Psoas muscle (tissue), 7 donors: ENCODE measurements at regions not wholly inside any gene's neighbourhood (a gene's known extent, or its start where the extent isn't known, plus 50 kb on each side); places are given as distances from the start of the nearest gene placed in this dataset.

Experiments used
- ATAC-seq, 4 donors: fragments of 200-7000 bp; cut with Tn5 transposase; one replicate each; pipeline ENCODE4 v1.9.1; 2020; ENCODE audit warnings: moderate library complexity in 3 of 4, mild to moderate bottlenecking in 2 of 4
- DNase-seq, 2 donors: peaks; one replicate each; pipeline ENCODE4 v3.0.0-alpha.2; 2020
- H3K27ac ChIP-seq: fragments of 200-600 bp; one replicate; pipeline ENCODE4 v1.8.0; 2022
- H3K27me3 ChIP-seq, 3 donors: fragments of 200-600 bp in 1 of 3; one replicate each; pipeline versions ENCODE4 v1.6.1 to v1.8.0; 2013 to 2022; ENCODE audit warnings: low read length in 2 of 3, mild to moderate bottlenecking in 2 of 3, moderate library complexity in 1 of 3; ENCODE audit not compliant: insufficient read depth in 3 of 3
- H3K36me3 ChIP-seq, 2 donors: fragments of 200-600 bp in 1 of 2; one replicate each; pipeline versions ENCODE4 v1.6.1 to v1.8.0; 2013 to 2022; ENCODE audit warnings: low read depth in 1 of 2, mild to moderate bottlenecking in 1 of 2, moderate library complexity in 1 of 2; ENCODE audit not compliant: insufficient read depth in 1 of 2
- H3K4me1 ChIP-seq: fragments of 200-600 bp; one replicate; pipeline ENCODE4 v1.8.0; 2022
- H3K4me3 ChIP-seq: fragments of 200-600 bp; one replicate; pipeline ENCODE4 v1.8.0; 2022; ENCODE audit warnings: mild to moderate bottlenecking
- H3K9me3 ChIP-seq: fragments of 200-600 bp; one replicate; pipeline ENCODE4 v1.8.0; 2022
- CTCF ChIP-seq: fragments of 200-600 bp; IDR thresholded peaks from one replicate; pipeline ENCODE4 v1.8.0; 2022; ENCODE audit warnings: antibody characterized with exemption
- WGBS, 3 donors: extraction: QIAGEN DNeasy Blood & Tissue Kit; methylation state at CpG; one replicate each; pipeline versions ENCODE4 v1.1.6 to v1.1.7; 2013; 5-methylcytosine and 5-hydroxymethylcytosine counted together
- intact Hi-C, 2 donors: fragments of 100-400 bp; cut with DNase I; formaldehyde crosslinking; loops; one replicate each; pipeline versions ENCODE4 v1.11.0 to v1.14.2; 2022
- donor health status: healthy with polysubstance abuse.
- donor health status: DM: no; HTN: no; CAD: no; lungs with moderate emphysema.
- donor health status: Bipolar disorder and iron deficiency.
- donor health status: healthy.
- donor health status: DM: yes; HTN: yes; CAD: no.
- donor health status: DM: no; HTN: no; CAD: no.
- donor health status: DM: yes; HTN: yes; CAD: no.

- ATAC-seq, result no peak
These were observed 162.7 kb downstream of the POSTN start for GRCh38 chr13:37435881-37436280.

GRCh38 chr13:37433086-37433485 is 165.5 kb downstream of the POSTN start:
- 79 to 89% (median 82%) methylated on average over 1 of the region's 1 CpG for WGBS, 3 donors
- Histone ChIP-seq H3K9me3 (no peaks in the 10 kb centered on the region), H3K4me1 (no peaks in the 10 kb centered on the region), H3K4me3 (no peak overlapping the region), H3K27me3 (no peaks in the 10 kb centered on the region), H3K36me3 (no peaks in the 10 kb centered on the region), H3K27ac (no peak overlapping the region)
- DNase-seq (no peak), ATAC-seq (no peak)
- intact Hi-C loops, result no loop called here
- TF ChIP-seq CTCF, result no peak

More at GRCh38 chr13:37435881-37436280, 162.7 kb downstream of the POSTN start:
- WGBS, 3 donors, result 74 to 87% (median 77%) methylated on average over 1 of the region's 1 CpG
- Histone ChIP-seq H3K27ac (no peak overlapping the region), H3K4me3 (no peak overlapping the region), H3K9me3 (no peaks in the 10 kb centered on the region), H3K36me3 (no peaks in the 10 kb centered on the region), H3K27me3 (no peaks in the 10 kb centered on the region), H3K4me1 (no peaks in the 10 kb centered on the region)
- no peak for TF ChIP-seq CTCF
- intact Hi-C loops, result no loop called here
- DNase-seq, result no peak

- Histone ChIP-seq H3K27me3 (no peaks in the 10 kb centered on the region), H3K9me3 (no peaks in the 10 kb centered on the region), H3K27ac (no peak overlapping the region), H3K4me1 (no peaks in the 10 kb centered on the region), H3K4me3 (no peak overlapping the region), H3K36me3 (no peaks in the 10 kb centered on the region)
- no peak for ATAC-seq
- no peak for TF ChIP-seq CTCF
- intact Hi-C loops, result no loop called here
- no peak for DNase-seq
- 91 to 98% (median 96%) methylated on average over 2 of the region's 2 CpGs for WGBS, 3 donors
These were observed 168.6 kb downstream of the POSTN start for GRCh38 chr13:37429976-37430375.

- 35 to 39% (median 37%) methylated on average over 3 of the region's 3 CpGs for WGBS, 3 donors
- DNase-seq, result no peak
- Histone ChIP-seq H3K4me3 (no peak overlapping the region), H3K36me3 (no peaks in the 10 kb centered on the region), H3K4me1 (no peaks in the 10 kb centered on the region), H3K9me3 (no peaks in the 10 kb centered on the region), H3K27ac (no peak overlapping the region), H3K27me3 (no peaks in the 10 kb centered on the region)
- no peak for TF ChIP-seq CTCF
- intact Hi-C loops, result no loop called here
- ATAC-seq, result no peak
These were observed 170.6 kb downstream of the POSTN start for GRCh38 chr13:37427843-37428494.

GRCh38 chr13:37418490-37418889 is 180.1 kb downstream of the POSTN start:
- H3K9me3 ChIP-seq, result no peaks in the 10 kb centered on the region
- no peaks in the 10 kb centered on the region for H3K27me3 ChIP-seq
- no peak for TF ChIP-seq CTCF
- intact Hi-C loops, result no loop called here
- no peak overlapping the region for H3K4me3 ChIP-seq
- no peak overlapping the region for H3K27ac ChIP-seq
- H3K36me3 ChIP-seq, result no peaks in the 10 kb centered on the region
- DNase-seq (no peak), ATAC-seq (no peak)
- H3K4me1 ChIP-seq, result no peaks in the 10 kb centered on the region
- 55 to 69% (median 67%) methylated on average over 2 of the region's 2 CpGs for WGBS, 3 donors
